ENCODE measurements at regions not wholly inside any gene's neighbourhood (a gene's known extent, or its start where the extent isn't known, plus 50 kb on each side); places are given as distances from the start of the nearest gene placed in this dataset.
A peak's percentile ranks its signal among the peaks of the same experiment; 100 is the strongest.

DNA sequence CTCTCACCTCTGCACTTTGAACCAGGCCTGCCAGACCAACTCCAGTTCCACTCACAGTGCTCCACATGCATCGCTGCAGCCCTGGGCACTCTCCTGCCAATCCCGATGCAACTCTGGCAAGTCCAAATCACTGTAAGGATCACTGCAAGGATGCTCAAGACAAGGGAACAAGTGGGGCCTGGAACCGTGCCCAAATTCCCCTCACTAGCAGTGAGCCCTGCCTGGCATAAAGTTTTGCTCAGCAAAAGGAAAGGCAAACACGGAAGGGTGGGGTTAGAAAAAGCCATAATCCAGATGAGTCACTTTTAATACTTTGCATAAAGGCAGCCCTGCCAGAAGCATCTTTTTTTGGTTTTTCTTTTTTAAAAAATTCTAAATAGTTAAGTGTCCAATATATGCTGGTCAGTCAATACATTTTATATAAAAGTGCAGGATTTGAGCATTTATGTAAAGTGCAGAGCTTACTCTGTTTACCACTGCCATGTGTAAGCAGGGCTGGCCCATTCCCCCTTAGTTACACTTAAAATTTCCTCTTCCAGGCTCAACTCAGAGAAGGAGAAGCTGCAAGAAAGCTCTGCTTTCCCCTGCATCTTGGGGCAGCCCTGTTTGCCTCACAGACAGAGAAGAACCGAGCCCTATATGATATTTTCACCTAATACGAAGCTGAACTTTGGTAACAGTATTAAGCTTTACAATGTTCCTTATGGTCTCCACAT, 102.2 kb downstream of the CD47 start:
- TF ChIP-seq, protein P1, sequence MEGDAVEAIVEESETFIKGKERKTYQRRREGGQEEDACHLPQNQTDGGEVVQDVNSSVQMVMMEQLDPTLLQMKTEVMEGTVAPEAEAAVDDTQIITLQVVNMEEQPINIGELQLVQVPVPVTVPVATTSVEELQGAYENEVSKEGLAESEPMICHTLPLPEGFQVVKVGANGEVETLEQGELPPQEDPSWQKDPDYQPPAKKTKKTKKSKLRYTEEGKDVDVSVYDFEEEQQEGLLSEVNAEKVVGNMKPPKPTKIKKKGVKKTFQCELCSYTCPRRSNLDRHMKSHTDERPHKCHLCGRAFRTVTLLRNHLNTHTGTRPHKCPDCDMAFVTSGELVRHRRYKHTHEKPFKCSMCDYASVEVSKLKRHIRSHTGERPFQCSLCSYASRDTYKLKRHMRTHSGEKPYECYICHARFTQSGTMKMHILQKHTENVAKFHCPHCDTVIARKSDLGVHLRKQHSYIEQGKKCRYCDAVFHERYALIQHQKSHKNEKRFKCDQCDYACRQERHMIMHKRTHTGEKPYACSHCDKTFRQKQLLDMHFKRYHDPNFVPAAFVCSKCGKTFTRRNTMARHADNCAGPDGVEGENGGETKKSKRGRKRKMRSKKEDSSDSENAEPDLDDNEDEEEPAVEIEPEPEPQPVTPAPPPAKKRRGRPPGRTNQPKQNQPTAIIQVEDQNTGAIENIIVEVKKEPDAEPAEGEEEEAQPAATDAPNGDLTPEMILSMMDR (IDR thresholded peaks at IDR 0.05; ENCODE audit: control extremely low read depth, extremely low read depth): no peak
- Histone ChIP-seq H3K4me1 (ENCODE audit: control insufficient read depth in 5 of 5, insufficient read depth in 5 of 5, low read length in 5 of 5) (peaks cover 11 to 56% (median 34%) of the 10 kb centered on the region in 5 donors), H3K36me3 (ENCODE audit: control insufficient read depth in 4 of 4, insufficient read depth in 4 of 4, low read length in 4 of 4) (no peaks in the 10 kb centered on the region), H3K27ac (ENCODE audit: low read depth in 1 of 2, low read length in 1 of 2) (peak overlapping the region in 1 of 2 donors; percentile 48), H3K4me3 (no peak overlapping the region), H3K9ac (ENCODE audit: insufficient read depth in 1 of 2, low read length in 2 of 2) (no peak overlapping the region), H3K27me3 (ENCODE audit: control insufficient read depth in 3 of 3, insufficient read depth in 3 of 3, low read length in 2 of 3) (no peaks in the 10 kb centered on the region), H3K9me3 (ENCODE audit: control insufficient read depth in 4 of 4, insufficient read depth in 3 of 4, low read length in 3 of 4) (no peaks in the 10 kb centered on the region)
- DNase-seq (peak in 2 of 3 donors; percentile 54 to 75), ATAC-seq (ENCODE audit: insufficient read depth, low FRiP score) (peak; percentile 75)
- 54 to 55% methylated on average over 6 of the region's 6 CpGs for WGBS, 2 donors

DNA sequence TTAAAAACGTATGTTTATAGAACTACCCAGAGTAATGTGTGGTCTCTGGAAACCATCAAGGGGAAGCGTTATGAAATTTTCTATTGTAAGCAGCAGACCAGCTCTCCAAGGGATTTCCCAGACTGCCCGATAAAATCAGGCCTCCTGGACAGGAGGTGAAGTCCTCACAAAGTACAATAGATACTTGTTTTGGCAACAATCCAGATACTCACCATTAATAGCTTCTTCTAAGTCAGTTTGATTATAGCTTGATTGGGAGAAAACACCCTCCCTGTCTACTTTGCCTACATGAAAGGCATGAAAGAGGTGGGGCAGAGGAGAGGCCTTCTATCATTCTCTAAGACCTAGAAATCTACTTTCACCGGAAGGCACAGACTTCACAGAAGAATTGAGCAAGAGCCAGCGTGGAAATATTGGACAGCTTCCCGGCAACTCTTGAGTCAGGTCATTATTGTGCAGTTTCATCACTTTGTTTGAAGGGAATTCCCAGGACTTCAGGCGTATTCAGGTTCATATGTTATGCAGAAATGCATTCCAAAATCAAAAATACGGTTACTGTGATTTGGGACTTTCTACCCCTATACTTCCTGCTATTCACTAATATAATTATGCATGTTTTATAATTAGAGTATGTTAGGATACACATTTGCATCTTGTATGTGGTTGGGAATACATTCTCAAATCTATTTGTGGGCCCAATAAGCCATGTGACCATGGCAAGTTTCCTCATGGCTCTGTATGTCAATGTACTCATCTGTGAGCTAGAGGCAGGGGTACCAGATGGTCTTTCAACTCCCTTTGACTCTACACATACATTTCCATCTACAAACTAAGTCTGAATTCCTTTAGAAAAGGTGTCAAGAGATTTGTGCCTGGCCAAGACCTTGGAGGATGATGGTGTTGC, 103.5 kb downstream of the CD47 start:
- Histone ChIP-seq H3K4me1 (ENCODE audit: control insufficient read depth in 5 of 5, insufficient read depth in 5 of 5, low read length in 5 of 5) (peaks cover 11 to 56% (median 34%) of the 10 kb centered on the region in 5 donors), H3K27me3 (ENCODE audit: control insufficient read depth in 3 of 3, insufficient read depth in 3 of 3, low read length in 2 of 3) (no peaks in the 10 kb centered on the region), H3K4me3 (no peak overlapping the region), H3K9me3 (ENCODE audit: control insufficient read depth in 4 of 4, insufficient read depth in 3 of 4, low read length in 3 of 4) (peaks cover 0 to 1% (median 0%) of the 10 kb centered on the region in 4 donors), H3K9ac (ENCODE audit: insufficient read depth in 1 of 2, low read length in 2 of 2) (no peak overlapping the region), H3K27ac (ENCODE audit: low read depth in 1 of 2, low read length in 1 of 2) (peak overlapping the region; percentile 30 to 71), H3K36me3 (ENCODE audit: control insufficient read depth in 4 of 4, insufficient read depth in 4 of 4, low read length in 4 of 4) (no peaks in the 10 kb centered on the region)
- peak; percentile 67 for ATAC-seq (ENCODE audit: insufficient read depth, low FRiP score)
- 13 to 19% methylated on average over 8 of the region's 8 CpGs for WGBS, 2 donors
- TF ChIP-seq, protein P1 (IDR thresholded peaks at IDR 0.05; ENCODE audit: control extremely low read depth, extremely low read depth): no peak
- DNase-seq: peak; percentile 79 to 97 (median 93)

DNA sequence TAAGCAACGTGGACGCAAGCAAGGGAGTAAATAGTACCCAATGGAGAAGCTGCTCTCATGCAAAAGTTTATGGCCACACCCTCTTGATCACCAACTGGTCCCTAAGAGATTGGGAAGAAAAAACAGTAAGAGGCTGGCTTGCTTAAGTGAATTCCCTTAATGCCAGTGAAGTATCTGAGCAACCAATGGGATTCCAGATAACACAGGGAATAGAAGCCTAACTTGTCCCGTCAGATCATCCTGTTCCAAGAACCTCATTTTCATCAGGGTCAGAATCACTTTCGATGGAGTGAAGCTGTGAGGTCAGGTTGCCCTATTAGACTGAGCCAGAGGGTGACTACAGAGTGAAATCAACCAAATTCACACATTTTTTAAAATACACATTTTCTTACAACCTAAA, 104.3 kb downstream of the CD47 start:
- DNase-seq (peak in 2 of 3 donors; percentile 50 to 62), ATAC-seq (ENCODE audit: insufficient read depth, low FRiP score) (no peak)
- 61 to 65% methylated on average over 4 of the region's 4 CpGs for WGBS, 2 donors
- Histone ChIP-seq H3K4me3 (no peak overlapping the region), H3K27me3 (ENCODE audit: control insufficient read depth in 3 of 3, insufficient read depth in 3 of 3, low read length in 2 of 3) (no peaks in the 10 kb centered on the region), H3K27ac (ENCODE audit: low read depth in 1 of 2, low read length in 1 of 2) (peak overlapping the region; percentile 30 to 52), H3K36me3 (ENCODE audit: control insufficient read depth in 4 of 4, insufficient read depth in 4 of 4, low read length in 4 of 4) (no peaks in the 10 kb centered on the region), H3K9ac (ENCODE audit: insufficient read depth in 1 of 2, low read length in 2 of 2) (no peak overlapping the region), H3K4me1 (ENCODE audit: control insufficient read depth in 5 of 5, insufficient read depth in 5 of 5, low read length in 5 of 5) (peaks cover 11 to 63% (median 40%) of the 10 kb centered on the region in 5 donors), H3K9me3 (ENCODE audit: control insufficient read depth in 4 of 4, insufficient read depth in 3 of 4, low read length in 3 of 4) (peaks cover 0 to 1% (median 0%) of the 10 kb centered on the region in 4 donors)
- TF ChIP-seq, protein P1 (IDR thresholded peaks at IDR 0.05; ENCODE audit: control extremely low read depth, extremely low read depth): no peak
